ENCODE measurements at regions not wholly inside any gene's neighbourhood (a gene's known extent, or its start where the extent isn't known, plus 50 kb on each side); places are given as distances from the start of the nearest gene placed in this dataset.

DNA sequence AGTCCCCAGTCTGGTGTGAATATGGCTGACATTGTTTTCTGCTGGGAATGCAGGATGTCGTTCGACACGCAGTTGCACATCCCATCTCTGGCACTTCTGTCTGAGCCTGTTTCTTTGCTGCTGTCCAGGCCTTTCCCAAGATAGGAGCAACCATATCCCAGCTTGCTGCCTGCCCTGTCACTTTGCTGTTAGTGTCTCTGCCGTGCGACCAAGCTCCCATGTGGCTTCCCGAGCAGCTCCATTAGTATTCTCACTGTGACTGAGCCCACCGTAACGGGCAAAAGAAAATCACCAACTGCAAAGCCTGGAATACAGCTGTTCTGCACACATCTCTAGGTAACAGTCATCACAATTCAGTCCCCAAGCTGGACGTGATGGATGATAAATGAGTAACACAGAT lies 66.0 kb upstream of the CPSF6 start:
- TF ChIP-seq, protein P1, sequence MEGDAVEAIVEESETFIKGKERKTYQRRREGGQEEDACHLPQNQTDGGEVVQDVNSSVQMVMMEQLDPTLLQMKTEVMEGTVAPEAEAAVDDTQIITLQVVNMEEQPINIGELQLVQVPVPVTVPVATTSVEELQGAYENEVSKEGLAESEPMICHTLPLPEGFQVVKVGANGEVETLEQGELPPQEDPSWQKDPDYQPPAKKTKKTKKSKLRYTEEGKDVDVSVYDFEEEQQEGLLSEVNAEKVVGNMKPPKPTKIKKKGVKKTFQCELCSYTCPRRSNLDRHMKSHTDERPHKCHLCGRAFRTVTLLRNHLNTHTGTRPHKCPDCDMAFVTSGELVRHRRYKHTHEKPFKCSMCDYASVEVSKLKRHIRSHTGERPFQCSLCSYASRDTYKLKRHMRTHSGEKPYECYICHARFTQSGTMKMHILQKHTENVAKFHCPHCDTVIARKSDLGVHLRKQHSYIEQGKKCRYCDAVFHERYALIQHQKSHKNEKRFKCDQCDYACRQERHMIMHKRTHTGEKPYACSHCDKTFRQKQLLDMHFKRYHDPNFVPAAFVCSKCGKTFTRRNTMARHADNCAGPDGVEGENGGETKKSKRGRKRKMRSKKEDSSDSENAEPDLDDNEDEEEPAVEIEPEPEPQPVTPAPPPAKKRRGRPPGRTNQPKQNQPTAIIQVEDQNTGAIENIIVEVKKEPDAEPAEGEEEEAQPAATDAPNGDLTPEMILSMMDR (IDR thresholded peaks at IDR 0.05), result no peak
- no peak for TF ChIP-seq POLR2A (IDR thresholded peaks at IDR 0.05)
